ENCODE measurements at regions not wholly inside any gene's neighbourhood (a gene's known extent, or its start where the extent isn't known, plus 50 kb on each side); places are given as distances from the start of the nearest gene placed in this dataset.

- Mint-ChIP-seq H3K4me1 (no peaks in the 10 kb centered on the region), H3K4me3 (no peak overlapping the region), H3K27ac (no peak overlapping the region), H3K36me3 (no peaks in the 10 kb centered on the region), H3K9me3 (peaks cover 13% of the 10 kb centered on the region), H3K27me3 (ENCODE audit: low read depth) (no peaks in the 10 kb centered on the region)
- TF ChIP-seq CTCF (IDR thresholded peaks at IDR 0.05; ENCODE audit: unreplicated experiment) = no peak
- DNase-seq (ENCODE audit: low spot score in 2 of 2, unreplicated experiment in 2 of 2) = no peak
Observed at GRCh38 chr18:1691863-1692262, 787.2 kb downstream of the ADCYAP1 start.

GRCh38 chr18:1708006-1708405 lies 803.3 kb downstream of the ADCYAP1 start:
- Mint-ChIP-seq H3K4me1 (no peaks in the 10 kb centered on the region), H3K4me3 (no peak overlapping the region), H3K9me3 (peaks cover 7% of the 10 kb centered on the region), H3K27me3 (ENCODE audit: low read depth) (peaks cover 3% of the 10 kb centered on the region), H3K27ac (no peak overlapping the region), H3K36me3 (no peaks in the 10 kb centered on the region)
- no peak for TF ChIP-seq CTCF (IDR thresholded peaks at IDR 0.05; ENCODE audit: unreplicated experiment)
- no peak for DNase-seq (ENCODE audit: low spot score in 2 of 2, unreplicated experiment in 2 of 2)

GRCh38 chr18:1710114-1710513 lies 805.4 kb downstream of the ADCYAP1 start:
- no peak for TF ChIP-seq CTCF (IDR thresholded peaks at IDR 0.05; ENCODE audit: unreplicated experiment)
- no peak for DNase-seq (ENCODE audit: low spot score in 2 of 2, unreplicated experiment in 2 of 2)
- Mint-ChIP-seq H3K36me3 (no peaks in the 10 kb centered on the region), H3K27me3 (ENCODE audit: low read depth) (peaks cover 4% of the 10 kb centered on the region), H3K4me3 (no peak overlapping the region), H3K9me3 (no peaks in the 10 kb centered on the region), H3K4me1 (no peaks in the 10 kb centered on the region), H3K27ac (no peak overlapping the region)

GRCh38 chr18:1732143-1732542 lies 827.5 kb downstream of the ADCYAP1 start:
- H3K36me3 Mint-ChIP-seq = no peaks in the 10 kb centered on the region
- no peak overlapping the region for H3K4me3 Mint-ChIP-seq
- no peak for TF ChIP-seq CTCF (IDR thresholded peaks at IDR 0.05; ENCODE audit: unreplicated experiment)
- no peak for DNase-seq (ENCODE audit: low spot score in 2 of 2, unreplicated experiment in 2 of 2)
- H3K9me3 Mint-ChIP-seq = no peaks in the 10 kb centered on the region
- no peak overlapping the region for H3K27ac Mint-ChIP-seq
- no peaks in the 10 kb centered on the region for H3K4me1 Mint-ChIP-seq
- H3K27me3 Mint-ChIP-seq (ENCODE audit: low read depth) = no peaks in the 10 kb centered on the region

- H3K27ac Mint-ChIP-seq = no peak overlapping the region
- no peaks in the 10 kb centered on the region for H3K4me1 Mint-ChIP-seq
- TF ChIP-seq CTCF (IDR thresholded peaks at IDR 0.05; ENCODE audit: unreplicated experiment) = no peak
- peaks cover 6% of the 10 kb centered on the region for H3K27me3 Mint-ChIP-seq (ENCODE audit: low read depth)
- no peaks in the 10 kb centered on the region for H3K36me3 Mint-ChIP-seq
- DNase-seq (ENCODE audit: low spot score in 2 of 2, unreplicated experiment in 2 of 2) = no peak
- no peak overlapping the region for H3K4me3 Mint-ChIP-seq
- peaks cover 6% of the 10 kb centered on the region for H3K9me3 Mint-ChIP-seq
Observed at GRCh38 chr18:1746131-1746530, 825.2 kb downstream of the METTL4 start.

- H3K36me3 Mint-ChIP-seq = no peaks in the 10 kb centered on the region
- H3K4me3 Mint-ChIP-seq = no peak overlapping the region
- no peak overlapping the region for H3K27ac Mint-ChIP-seq
- H3K9me3 Mint-ChIP-seq = peaks cover 12% of the 10 kb centered on the region
- no peak for TF ChIP-seq CTCF (IDR thresholded peaks at IDR 0.05; ENCODE audit: unreplicated experiment)
- no peak for DNase-seq (ENCODE audit: low spot score in 2 of 2, unreplicated experiment in 2 of 2)
- H3K27me3 Mint-ChIP-seq (ENCODE audit: low read depth) = peaks cover 5% of the 10 kb centered on the region
- H3K4me1 Mint-ChIP-seq = no peaks in the 10 kb centered on the region
Observed at GRCh38 chr18:1751249-1751648, 820.1 kb downstream of the METTL4 start.

Data from mesothelial cell of epicardium (in vitro differentiated cells).